ENCODE measurements at regions not wholly inside any gene's neighbourhood (a gene's known extent, or its start where the extent isn't known, plus 50 kb on each side); places are given as distances from the start of the nearest gene placed in this dataset.
"Not testable (repeated sequence)": the region's sequence is repeated elsewhere in the genome, so short reads cannot be mapped to it uniquely, and the experiment has no call there.

GRCh38 chr5:157942595-157942994, 83.7 kb upstream of the CLINT1 start:
- ATAC-seq, result no peak
- no peaks in the 10 kb centered on the region for H3K9me3 ChIP-seq
- H3K27ac ChIP-seq, result no peak overlapping the region
- intact Hi-C loops (cut with DNase I), result no loop called here
- WGBS, 2 donors, result 81 to 97% methylated on average over 1 of the region's 1 CpG
- no peak overlapping the region for H3K4me3 ChIP-seq
- TF ChIP-seq CTCF (IDR thresholded peaks at IDR 0.05), result no peak
- no peak for TF ChIP-seq POLR2A (IDR thresholded peaks at IDR 0.05)
- no peaks in the 10 kb centered on the region for H3K4me1 ChIP-seq
- H3K36me3 ChIP-seq (replicated peaks in 1 of 2; ENCODE audit: insufficient read depth in 1 of 2, low read depth in 2 of 2), result no peaks in the 10 kb centered on the region
- no peak for DNase-seq
- H3K27me3 ChIP-seq, result no peaks in the 10 kb centered on the region

GRCh38 chr5:157941616-157942015, 82.7 kb upstream of the CLINT1 start:
- no peak overlapping the region for H3K27ac ChIP-seq
- ATAC-seq (no peak), DNase-seq (no peak)
- no peaks in the 10 kb centered on the region for H3K4me1 ChIP-seq
- H3K9me3 ChIP-seq, result no peaks in the 10 kb centered on the region
- intact Hi-C loops (cut with DNase I), result no loop called here
- TF ChIP-seq CTCF (IDR thresholded peaks at IDR 0.05) (no peak), POLR2A (IDR thresholded peaks at IDR 0.05) (no peak)
- no peaks in the 10 kb centered on the region for H3K36me3 ChIP-seq (replicated peaks in 1 of 2; ENCODE audit: insufficient read depth in 1 of 2, low read depth in 2 of 2)
- 76 to 84% methylated on average over 3 of the region's 3 CpGs for WGBS, 2 donors
- no peak overlapping the region for H3K4me3 ChIP-seq
- H3K27me3 ChIP-seq, result no peaks in the 10 kb centered on the region

- H3K4me3 ChIP-seq; DNase-seq; H3K36me3 ChIP-seq (replicated peaks in 1 of 2; ENCODE audit: insufficient read depth in 1 of 2, low read depth in 2 of 2); ATAC-seq; H3K4me1 ChIP-seq; intact Hi-C loops (cut with DNase I); H3K27me3 ChIP-seq; H3K9me3 ChIP-seq; H3K27ac ChIP-seq: not testable (repeated sequence)
- WGBS, 2 donors, result 84 to 87% methylated on average over 6 of the region's 6 CpGs
These were observed 79.2 kb upstream of the CLINT1 start for GRCh38 chr5:157938101-157938500.

- DNase-seq; intact Hi-C loops (cut with DNase I); H3K27ac ChIP-seq; H3K9me3 ChIP-seq; H3K4me3 ChIP-seq; H3K4me1 ChIP-seq; H3K27me3 ChIP-seq; ATAC-seq; H3K36me3 ChIP-seq (replicated peaks in 1 of 2; ENCODE audit: insufficient read depth in 1 of 2, low read depth in 2 of 2): not testable (repeated sequence)
- WGBS, 2 donors, result 72 to 75% methylated on average over 3 of the region's 3 CpGs
These were observed 78.0 kb upstream of the CLINT1 start for GRCh38 chr5:157936776-157937501.

GRCh38 chr5:157934600-157934999, 75.7 kb upstream of the CLINT1 start:
- ATAC-seq, result no peak
- DNase-seq, result no peak
- Histone ChIP-seq H3K9me3 (no peaks in the 10 kb centered on the region), H3K27me3 (no peaks in the 10 kb centered on the region), H3K36me3 (replicated peaks in 1 of 2; ENCODE audit: insufficient read depth in 1 of 2, low read depth in 2 of 2) (no peaks in the 10 kb centered on the region), H3K27ac (no peak overlapping the region), H3K4me1 (peaks cover 10% of the 10 kb centered on the region), H3K4me3 (no peak overlapping the region)
- intact Hi-C loops (cut with DNase I), result no loop called here
- 83 to 85% methylated on average over 3 of the region's 3 CpGs for WGBS, 2 donors
- TF ChIP-seq POLR2A (IDR thresholded peaks at IDR 0.05) (no peak), CTCF (IDR thresholded peaks at IDR 0.05) (no peak)

GRCh38 chr5:157933005-157933404, 74.1 kb upstream of the CLINT1 start:
- no peak for ATAC-seq
- H3K27me3 ChIP-seq, result no peaks in the 10 kb centered on the region
- intact Hi-C loops (cut with DNase I), result no loop called here
- WGBS, 2 donors, result 84 to 87% methylated on average over 5 of the region's 5 CpGs
- no peak overlapping the region for H3K4me3 ChIP-seq
- TF ChIP-seq POLR2A (IDR thresholded peaks at IDR 0.05) (no peak), CTCF (IDR thresholded peaks at IDR 0.05) (no peak)
- DNase-seq, result no peak
- no peak overlapping the region for H3K27ac ChIP-seq
- H3K36me3 ChIP-seq (replicated peaks in 1 of 2; ENCODE audit: insufficient read depth in 1 of 2, low read depth in 2 of 2), result no peaks in the 10 kb centered on the region
- H3K4me1 ChIP-seq, result peaks cover 10% of the 10 kb centered on the region
- no peaks in the 10 kb centered on the region for H3K9me3 ChIP-seq
